ENCODE measurements at regions not wholly inside any gene's neighbourhood (a gene's known extent, or its start where the extent isn't known, plus 50 kb on each side); places are given as distances from the start of the nearest gene placed in this dataset.
A peak's percentile ranks its signal among the peaks of the same experiment; 100 is the strongest.

- H3K4me3 Mint-ChIP-seq = no peak overlapping the region
- CTCF ChIA-PET = no interaction called here
- H3K27me3 Mint-ChIP-seq = peaks cover 5% of the 10 kb centered on the region
- H3K27ac Mint-ChIP-seq = no peak overlapping the region
- H3K36me3 Mint-ChIP-seq (ENCODE audit: low read depth) = no peaks in the 10 kb centered on the region
- DNase-seq = no peak
- no peaks in the 10 kb centered on the region for H3K9me3 Mint-ChIP-seq
- POLR2A ChIA-PET = no interaction called here
- H3K4me1 Mint-ChIP-seq = no peaks in the 10 kb centered on the region
Observed at GRCh38 chr1:34657266-34657665, 97.6 kb upstream of the GJB5 start.

- no peak overlapping the region for H3K27ac Mint-ChIP-seq
- no peak for DNase-seq
- no peaks in the 10 kb centered on the region for H3K9me3 Mint-ChIP-seq
- ChIA-PET CTCF (no interaction called here), POLR2A (no interaction called here)
- H3K27me3 Mint-ChIP-seq = peaks cover 6% of the 10 kb centered on the region
- H3K4me3 Mint-ChIP-seq = no peak overlapping the region
- no peaks in the 10 kb centered on the region for H3K36me3 Mint-ChIP-seq (ENCODE audit: low read depth)
- H3K4me1 Mint-ChIP-seq = no peaks in the 10 kb centered on the region
Observed at GRCh38 chr1:34657849-34658248, 97.0 kb upstream of the GJB5 start.

- H3K9me3 Mint-ChIP-seq = no peaks in the 10 kb centered on the region
- ChIA-PET POLR2A (no interaction called here), CTCF (no interaction called here)
- no peaks in the 10 kb centered on the region for H3K36me3 Mint-ChIP-seq (ENCODE audit: low read depth)
- DNase-seq = no peak
- H3K27me3 Mint-ChIP-seq = peaks cover 13% of the 10 kb centered on the region
- no peak overlapping the region for H3K4me3 Mint-ChIP-seq
- H3K4me1 Mint-ChIP-seq = no peaks in the 10 kb centered on the region
- H3K27ac Mint-ChIP-seq = no peak overlapping the region
Observed at GRCh38 chr1:34663031-34663430, 91.8 kb upstream of the GJB5 start.

GRCh38 chr1:34668063-34668462 is 86.8 kb upstream of the GJB5 start:
- Mint-ChIP-seq H3K9me3 (peaks cover 2% of the 10 kb centered on the region), H3K36me3 (ENCODE audit: low read depth) (no peaks in the 10 kb centered on the region), H3K27me3 (peaks cover 12% of the 10 kb centered on the region), H3K27ac (no peak overlapping the region), H3K4me1 (no peaks in the 10 kb centered on the region), H3K4me3 (no peak overlapping the region)
- no peak for DNase-seq
- ChIA-PET CTCF (no interaction called here), POLR2A (no interaction called here)

GRCh38 chr1:34670982-34671381 is 83.9 kb upstream of the GJB5 start:
- H3K9me3 Mint-ChIP-seq = peaks cover 2% of the 10 kb centered on the region
- no peak for DNase-seq
- H3K4me3 Mint-ChIP-seq = no peak overlapping the region
- CTCF ChIA-PET = no interaction called here
- no peaks in the 10 kb centered on the region for H3K4me1 Mint-ChIP-seq
- H3K36me3 Mint-ChIP-seq (ENCODE audit: low read depth) = no peaks in the 10 kb centered on the region
- H3K27me3 Mint-ChIP-seq = peaks cover 15% of the 10 kb centered on the region
- no peak overlapping the region for H3K27ac Mint-ChIP-seq
- POLR2A ChIA-PET = no interaction called here

GRCh38 chr1:34671887-34672286 is 83.0 kb upstream of the GJB5 start:
- H3K4me1 Mint-ChIP-seq = no peaks in the 10 kb centered on the region
- peaks cover 2% of the 10 kb centered on the region for H3K9me3 Mint-ChIP-seq
- H3K4me3 Mint-ChIP-seq = no peak overlapping the region
- no peak for DNase-seq
- H3K27ac Mint-ChIP-seq = no peak overlapping the region
- CTCF ChIA-PET = interaction anchor here (0.7 kb wide), 1 partner anchor 20 kb away, joined by 3 read pairs; no protein-coding TSS in a partner anchor
- no peaks in the 10 kb centered on the region for H3K36me3 Mint-ChIP-seq (ENCODE audit: low read depth)
- POLR2A ChIA-PET = no interaction called here
- H3K27me3 Mint-ChIP-seq = peaks cover 17% of the 10 kb centered on the region

- H3K27ac Mint-ChIP-seq = no peak overlapping the region
- peaks cover 12% of the 10 kb centered on the region for H3K27me3 Mint-ChIP-seq
- peaks cover 4% of the 10 kb centered on the region for H3K9me3 Mint-ChIP-seq
- no peaks in the 10 kb centered on the region for H3K36me3 Mint-ChIP-seq (ENCODE audit: low read depth)
- POLR2A ChIA-PET = no interaction called here
- no peak overlapping the region for H3K4me3 Mint-ChIP-seq
- H3K4me1 Mint-ChIP-seq = peaks cover 12% of the 10 kb centered on the region
- CTCF ChIA-PET = no interaction called here
- peak; percentile 58 for DNase-seq
Observed at GRCh38 chr1:34681480-34682451, 73.1 kb upstream of the GJB5 start.

- H3K9me3 Mint-ChIP-seq = peaks cover 4% of the 10 kb centered on the region
- H3K4me3 Mint-ChIP-seq = no peak overlapping the region
- ChIA-PET POLR2A (no interaction called here), CTCF (no interaction called here)
- DNase-seq = no peak
- peaks cover 12% of the 10 kb centered on the region for H3K4me1 Mint-ChIP-seq
- H3K36me3 Mint-ChIP-seq (ENCODE audit: low read depth) = no peaks in the 10 kb centered on the region
- no peak overlapping the region for H3K27ac Mint-ChIP-seq
- peaks cover 12% of the 10 kb centered on the region for H3K27me3 Mint-ChIP-seq
Observed at GRCh38 chr1:34682452-34683223, 72.2 kb upstream of the GJB5 start.

- H3K4me1 Mint-ChIP-seq = peaks cover 12% of the 10 kb centered on the region
Observed at GRCh38 chr1:34683616-34684015, 71.2 kb upstream of the GJB5 start.

GRCh38 chr1:34684266-34684665 is 70.6 kb upstream of the GJB5 start:
- Mint-ChIP-seq H3K36me3 (ENCODE audit: low read depth) (no peaks in the 10 kb centered on the region), H3K4me3 (no peak overlapping the region), H3K27ac (peak overlapping the region; percentile 6), H3K9me3 (peaks cover 4% of the 10 kb centered on the region), H3K4me1 (peaks cover 12% of the 10 kb centered on the region), H3K27me3 (peaks cover 5% of the 10 kb centered on the region)
- CTCF ChIA-PET = no interaction called here
- DNase-seq = peak; percentile 17
- POLR2A ChIA-PET = interaction anchor here (0.6 kb wide), 1 partner anchor 1240 kb away, joined by 3 read pairs; no protein-coding TSS in a partner anchor

More at GRCh38 chr1:34683616-34684015, 71.2 kb upstream of the GJB5 start:
- peaks cover 4% of the 10 kb centered on the region for H3K9me3 Mint-ChIP-seq
- no peak overlapping the region for H3K4me3 Mint-ChIP-seq
- no peak overlapping the region for H3K27ac Mint-ChIP-seq
- no peak for DNase-seq
- peaks cover 11% of the 10 kb centered on the region for H3K27me3 Mint-ChIP-seq
- CTCF ChIA-PET = no interaction called here
- POLR2A ChIA-PET = no interaction called here
- no peaks in the 10 kb centered on the region for H3K36me3 Mint-ChIP-seq (ENCODE audit: low read depth)

- H3K4me1 Mint-ChIP-seq = peaks cover 12% of the 10 kb centered on the region
- H3K27me3 Mint-ChIP-seq = peaks cover 7% of the 10 kb centered on the region
- H3K4me3 Mint-ChIP-seq = no peak overlapping the region
- H3K9me3 Mint-ChIP-seq = peaks cover 4% of the 10 kb centered on the region
- H3K36me3 Mint-ChIP-seq (ENCODE audit: low read depth) = no peaks in the 10 kb centered on the region
- CTCF ChIA-PET = no interaction called here
- no peak overlapping the region for H3K27ac Mint-ChIP-seq
- DNase-seq = no peak
- POLR2A ChIA-PET = no interaction called here
Observed at GRCh38 chr1:34685225-34685624, 69.6 kb upstream of the GJB5 start.

- Mint-ChIP-seq H3K27ac (no peak overlapping the region), H3K4me1 (peaks cover 12% of the 10 kb centered on the region), H3K27me3 (peaks cover 7% of the 10 kb centered on the region), H3K9me3 (peaks cover 4% of the 10 kb centered on the region), H3K4me3 (no peak overlapping the region), H3K36me3 (ENCODE audit: low read depth) (no peaks in the 10 kb centered on the region)
- ChIA-PET POLR2A (no interaction called here), CTCF (interaction anchor here (0.6 kb wide), 1 partner anchor 104 kb away, joined by 3 read pairs; no protein-coding TSS in a partner anchor)
- DNase-seq = no peak
Observed at GRCh38 chr1:34686531-34686930, 68.3 kb upstream of the GJB5 start.

- ChIA-PET POLR2A (no interaction called here), CTCF (no interaction called here)
- H3K4me1 Mint-ChIP-seq = peaks cover 12% of the 10 kb centered on the region
- peaks cover 7% of the 10 kb centered on the region for H3K27me3 Mint-ChIP-seq
- H3K27ac Mint-ChIP-seq = no peak overlapping the region
- H3K9me3 Mint-ChIP-seq = peaks cover 4% of the 10 kb centered on the region
- H3K4me3 Mint-ChIP-seq = no peak overlapping the region
- no peak for DNase-seq
- no peaks in the 10 kb centered on the region for H3K36me3 Mint-ChIP-seq (ENCODE audit: low read depth)
Observed at GRCh38 chr1:34688006-34688741, 66.7 kb upstream of the GJB5 start.

Data from activated CD4-positive, alpha-beta T cell treated with anti-CD3 and anti-CD28 coated beads, Interleukin-2, amount 10 ng/mL, durations not matched to agents 7 days and 5 days (primary cell).